Left lung (tissue), 4 donors: ENCODE measurements at regions not wholly inside any gene's neighbourhood (a gene's known extent, or its start where the extent isn't known, plus 50 kb on each side); places are given as distances from the start of the nearest gene placed in this dataset.

Experiments
- ATAC-seq: fragments of 200-7000 bp; cut with Tn5 transposase; one replicate; pipeline ENCODE4 v1.9.1; 2020; ENCODE audit warnings: moderate library complexity
- DNase-seq, 4 donors: peaks; one replicate each; pipeline ENCODE4 v3.0.0-alpha.2; 2013 to 2020
- H3K27ac ChIP-seq, 2 donors: fragments of 200-600 bp; sonication (generic) in 1 of 2; one replicate each; pipeline versions ENCODE4 v1.5.0 to v1.8.0; 2020 to 2021
- H3K27me3 ChIP-seq, 2 donors: fragments of 200-600 bp; sonication (generic) in 1 of 2; one replicate each; pipeline versions ENCODE4 v1.5.0 to v1.8.0; 2020 to 2021
- H3K36me3 ChIP-seq, 2 donors: fragments of 200-600 bp; sonication (generic) in 1 of 2; one replicate each; pipeline versions ENCODE4 v1.5.0 to v1.8.0; 2020 to 2021
- H3K4me1 ChIP-seq, 2 donors: fragments of 200-600 bp; one replicate each; pipeline ENCODE4 v1.8.0; 2021
- H3K4me3 ChIP-seq, 2 donors: fragments of 200-600 bp; sonication (generic) in 1 of 2; one replicate each; pipeline versions ENCODE4 v1.5.0 to v1.8.0; 2020 to 2021; ENCODE audit warnings: mild to moderate bottlenecking in 1 of 2
- H3K9me3 ChIP-seq, 2 donors: fragments of 200-600 bp; sonication (generic) in 1 of 2; one replicate each; pipeline versions ENCODE4 v1.5.0 to v1.8.0; 2020 to 2021
- intact Hi-C, 2 donors: fragments of 100-400 bp; cut with DNase I; formaldehyde crosslinking; loops; one replicate each; pipeline versions ENCODE4 v1.11.2 to v1.14.2; 2022
- TF ChIP-seq, protein P1 (sequence below), 2 donors: fragments of 200-600 bp; sonication (generic) in 1 of 2; IDR thresholded peaks; one replicate each; pipeline versions ENCODE4 v1.5.0 to v1.8.0; 2021; ENCODE audit warnings: antibody characterized with exemption in 2 of 2
- donor health status: DM: no; HTN: yes; CAD: no.
- donor health status: DM: no; HTN: no; CAD: no.

DNA sequence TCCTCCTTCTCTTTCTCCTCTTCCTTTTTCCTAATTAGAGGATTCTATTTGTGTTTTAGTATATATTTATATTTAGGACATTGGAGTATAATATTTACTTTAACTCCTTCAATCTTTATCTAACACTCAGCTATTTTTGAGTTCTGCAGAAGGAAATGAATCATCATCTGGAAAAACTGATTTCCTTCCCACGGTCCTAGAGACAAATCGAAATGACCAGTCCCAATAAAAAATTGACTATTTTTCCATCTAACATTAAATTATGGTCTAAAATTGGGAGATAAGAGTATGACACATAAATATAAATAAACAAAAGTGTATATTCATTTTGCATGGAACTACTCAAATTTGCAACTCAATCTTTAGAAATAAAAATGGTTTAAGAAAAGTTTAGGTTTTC is 167.4 kb downstream of the TMTC3 start:
- H3K4me1 ChIP-seq: no peaks in the 10 kb centered on the region
- no peak overlapping the region for H3K27ac ChIP-seq
- TF ChIP-seq, protein P1, sequence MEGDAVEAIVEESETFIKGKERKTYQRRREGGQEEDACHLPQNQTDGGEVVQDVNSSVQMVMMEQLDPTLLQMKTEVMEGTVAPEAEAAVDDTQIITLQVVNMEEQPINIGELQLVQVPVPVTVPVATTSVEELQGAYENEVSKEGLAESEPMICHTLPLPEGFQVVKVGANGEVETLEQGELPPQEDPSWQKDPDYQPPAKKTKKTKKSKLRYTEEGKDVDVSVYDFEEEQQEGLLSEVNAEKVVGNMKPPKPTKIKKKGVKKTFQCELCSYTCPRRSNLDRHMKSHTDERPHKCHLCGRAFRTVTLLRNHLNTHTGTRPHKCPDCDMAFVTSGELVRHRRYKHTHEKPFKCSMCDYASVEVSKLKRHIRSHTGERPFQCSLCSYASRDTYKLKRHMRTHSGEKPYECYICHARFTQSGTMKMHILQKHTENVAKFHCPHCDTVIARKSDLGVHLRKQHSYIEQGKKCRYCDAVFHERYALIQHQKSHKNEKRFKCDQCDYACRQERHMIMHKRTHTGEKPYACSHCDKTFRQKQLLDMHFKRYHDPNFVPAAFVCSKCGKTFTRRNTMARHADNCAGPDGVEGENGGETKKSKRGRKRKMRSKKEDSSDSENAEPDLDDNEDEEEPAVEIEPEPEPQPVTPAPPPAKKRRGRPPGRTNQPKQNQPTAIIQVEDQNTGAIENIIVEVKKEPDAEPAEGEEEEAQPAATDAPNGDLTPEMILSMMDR (IDR thresholded peaks at IDR 0.05): no peak
- ATAC-seq (no peak), DNase-seq (no peak)
- no peaks in the 10 kb centered on the region for H3K36me3 ChIP-seq
- no peak overlapping the region for H3K4me3 ChIP-seq
- intact Hi-C loops: no loop called here
- no peaks in the 10 kb centered on the region for H3K9me3 ChIP-seq
- H3K27me3 ChIP-seq: no peaks in the 10 kb centered on the region

DNA sequence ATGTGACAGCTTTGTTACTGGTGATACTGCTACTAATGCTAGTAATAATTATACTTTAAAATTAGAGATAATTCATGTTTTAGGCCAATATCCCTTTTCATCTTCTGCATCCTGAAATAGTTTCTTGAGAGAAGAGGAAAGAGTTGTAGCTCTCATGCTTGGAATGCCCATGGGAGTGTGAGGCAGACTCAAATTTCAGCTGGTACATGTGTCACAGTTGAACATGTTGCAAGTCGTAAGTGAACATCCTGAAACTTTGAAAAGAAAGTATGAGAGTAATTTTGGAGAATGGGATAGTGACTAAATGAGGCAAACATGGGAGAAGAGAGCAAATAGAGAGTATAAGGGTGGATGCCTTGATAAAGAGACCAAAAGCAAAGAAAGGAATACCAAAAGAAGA is 168.0 kb downstream of the TMTC3 start:
- no peak overlapping the region for H3K4me3 ChIP-seq
- DNase-seq: no peak
- H3K36me3 ChIP-seq: no peaks in the 10 kb centered on the region
- no peaks in the 10 kb centered on the region for H3K9me3 ChIP-seq
- ATAC-seq: no peak
- H3K27ac ChIP-seq: no peak overlapping the region
- H3K27me3 ChIP-seq: no peaks in the 10 kb centered on the region
- TF ChIP-seq, protein P1 (IDR thresholded peaks at IDR 0.05): no peak
- intact Hi-C loops: no loop called here
- H3K4me1 ChIP-seq: no peaks in the 10 kb centered on the region

DNA sequence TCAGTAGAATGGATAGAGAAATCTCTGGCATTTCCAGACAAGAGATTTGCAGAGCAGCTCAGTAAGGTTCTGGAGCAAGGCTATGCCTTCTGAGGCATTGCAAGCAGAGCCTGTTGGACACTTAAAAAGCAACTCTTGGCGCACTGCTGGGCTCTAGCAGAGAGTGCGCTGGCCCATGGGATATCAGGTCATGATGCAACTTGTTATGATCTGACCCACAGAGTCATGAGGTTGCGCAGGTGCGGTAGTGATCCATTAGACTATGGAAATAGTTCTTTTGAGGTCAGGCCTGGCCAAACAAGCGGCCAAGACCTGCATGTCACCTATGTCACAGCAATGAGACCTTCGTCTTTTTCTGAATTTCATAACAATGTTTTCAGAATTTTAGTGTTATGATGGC is 168.6 kb downstream of the TMTC3 start:
- Histone ChIP-seq H3K36me3 (no peaks in the 10 kb centered on the region), H3K27ac (no peak overlapping the region), H3K4me1 (no peaks in the 10 kb centered on the region), H3K4me3 (no peak overlapping the region), H3K27me3 (no peaks in the 10 kb centered on the region), H3K9me3 (no peaks in the 10 kb centered on the region)
- no peak for DNase-seq
- TF ChIP-seq, protein P1 (IDR thresholded peaks at IDR 0.05): no peak
- intact Hi-C loops: no loop called here
- ATAC-seq: no peak

DNA sequence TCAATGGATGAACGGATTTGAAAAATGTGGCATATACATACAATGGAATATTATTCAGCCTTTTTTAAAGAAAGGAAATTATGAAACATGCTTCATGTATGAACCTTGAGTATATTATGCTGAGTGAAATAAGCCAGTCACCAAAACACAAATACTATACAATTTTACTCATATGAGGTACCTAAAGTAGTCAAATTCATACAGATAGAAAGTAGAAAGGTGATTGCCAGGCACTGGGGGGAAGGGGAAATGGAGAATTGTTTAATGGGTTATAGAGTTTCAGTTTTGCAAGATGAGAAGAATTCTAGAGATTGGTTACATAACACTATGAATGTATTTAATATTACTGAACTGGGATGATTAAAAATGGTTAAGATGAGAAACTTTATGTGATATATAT is 171.4 kb downstream of the TMTC3 start:
- H3K4me3 ChIP-seq: no peak overlapping the region
- H3K36me3 ChIP-seq: no peaks in the 10 kb centered on the region
- intact Hi-C loops: no loop called here
- H3K4me1 ChIP-seq: no peaks in the 10 kb centered on the region
- H3K9me3 ChIP-seq: no peaks in the 10 kb centered on the region
- ATAC-seq (no peak), DNase-seq (no peak)
- no peak overlapping the region for H3K27ac ChIP-seq
- no peaks in the 10 kb centered on the region for H3K27me3 ChIP-seq
- TF ChIP-seq, protein P1 (IDR thresholded peaks at IDR 0.05): no peak

DNA sequence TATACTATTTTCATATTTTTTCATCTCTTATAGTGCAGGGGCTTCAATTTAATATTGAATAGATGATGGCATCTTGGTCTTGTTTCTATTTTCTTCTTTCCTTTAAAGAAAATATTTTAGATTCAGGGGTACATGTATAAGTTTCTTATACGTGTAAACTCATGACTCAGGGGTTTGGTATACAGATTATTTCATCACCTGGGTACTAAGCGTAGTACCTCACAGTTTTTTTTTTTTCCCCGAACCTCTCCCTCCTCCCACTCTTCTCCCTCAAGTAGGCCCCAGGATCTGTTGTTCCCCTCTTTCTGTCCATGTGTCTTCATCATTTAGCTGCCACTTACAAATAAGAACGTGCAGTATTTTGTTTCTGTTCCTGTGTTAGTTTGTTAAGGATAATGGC is 172.6 kb downstream of the TMTC3 start:
- intact Hi-C loops: no loop called here
- Histone ChIP-seq H3K4me3 (no peak overlapping the region), H3K27ac (no peak overlapping the region), H3K9me3 (no peaks in the 10 kb centered on the region), H3K27me3 (no peaks in the 10 kb centered on the region), H3K4me1 (no peaks in the 10 kb centered on the region), H3K36me3 (no peaks in the 10 kb centered on the region)
- DNase-seq (no peak), ATAC-seq (no peak)
- TF ChIP-seq, protein P1 (IDR thresholded peaks at IDR 0.05): no peak
